ENCODE measurements at regions not wholly inside any gene's neighbourhood (a gene's known extent, or its start where the extent isn't known, plus 50 kb on each side); places are given as distances from the start of the nearest gene placed in this dataset.

GRCh38 chr2:226174390-226174789 is 625.2 kb downstream of the IRS1 start:
- TF ChIP-seq EZH2 (IDR thresholded peaks at IDR 0.05; ENCODE audit: low read length, missing control alignments): no peak
- no peak for TF ChIP-seq CTCF (conservative IDR thresholded peaks at IDR 0.05 in 1 of 2, IDR thresholded peaks at IDR 0.05 in 1 of 2; ENCODE audit: low read depth in 1 of 2, low read length in 2 of 2)
